GM18520 (cell line): ENCODE measurements at regions not wholly inside any gene's neighbourhood (a gene's known extent, or its start where the extent isn't known, plus 50 kb on each side); places are given as distances from the start of the nearest gene placed in this dataset.
"Not testable (repeated sequence)": the region's sequence is repeated elsewhere in the genome, so short reads cannot be mapped to it uniquely, and the experiment has no call there.

ENCODE experiments used
- ATAC-seq: cut with Tn5 transposase; IDR thresholded peaks from one replicate; pipeline ENCODE4 v1.9.1; 2021; ENCODE audit not compliant: unreplicated experiment

GRCh38 chr5:33059081-33059480, 348.0 kb downstream of the NPR3 start:
- no peak for ATAC-seq

- no peak for ATAC-seq
These were observed 354.0 kb downstream of the NPR3 start for GRCh38 chr5:33065131-33065530.

DNA sequence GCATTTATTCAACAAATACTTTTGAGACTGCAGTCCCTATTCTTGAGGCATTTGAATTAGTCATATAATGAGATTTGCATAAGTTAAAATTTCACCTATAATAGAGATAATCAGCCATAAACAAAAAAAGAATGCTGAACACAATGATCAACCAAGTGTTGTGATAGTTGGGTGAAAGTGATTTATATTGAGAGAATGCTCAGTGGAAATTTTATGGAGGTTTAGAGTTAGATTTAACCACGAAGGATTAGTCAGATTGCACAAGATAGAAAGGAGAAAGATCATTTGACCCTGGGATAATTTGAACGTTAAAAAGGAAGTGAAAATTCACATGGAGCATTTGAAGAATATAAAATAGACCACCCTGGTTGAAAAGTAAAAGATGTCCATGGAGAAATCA, 356.2 kb downstream of the NPR3 start:
- ATAC-seq = no peak

DNA sequence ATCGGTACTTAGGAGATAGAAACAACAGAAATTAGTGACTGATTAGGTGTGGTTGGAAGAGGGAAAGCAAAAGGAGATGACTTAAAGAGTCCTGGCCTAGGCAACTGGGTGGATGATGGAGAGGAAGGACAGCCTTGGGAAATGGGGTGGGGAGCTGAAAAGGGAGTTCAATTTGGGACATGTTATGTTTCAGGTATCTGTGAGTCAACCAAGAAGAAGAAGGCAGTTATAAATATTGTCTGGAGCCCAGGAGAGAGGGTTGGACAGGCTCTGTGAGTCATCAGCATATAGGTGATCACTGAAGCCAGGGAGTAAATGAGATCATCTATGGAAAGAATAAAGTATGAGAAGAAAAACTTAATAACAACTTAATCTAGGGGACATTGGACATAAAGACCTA, 357.7 kb downstream of the NPR3 start:
- no peak for ATAC-seq

- ATAC-seq = no peak
These were observed 361.2 kb downstream of the NPR3 start for GRCh38 chr5:33072296-33072695.

GRCh38 chr5:33072726-33073125, 361.6 kb downstream of the NPR3 start:
- no peak for ATAC-seq

DNA sequence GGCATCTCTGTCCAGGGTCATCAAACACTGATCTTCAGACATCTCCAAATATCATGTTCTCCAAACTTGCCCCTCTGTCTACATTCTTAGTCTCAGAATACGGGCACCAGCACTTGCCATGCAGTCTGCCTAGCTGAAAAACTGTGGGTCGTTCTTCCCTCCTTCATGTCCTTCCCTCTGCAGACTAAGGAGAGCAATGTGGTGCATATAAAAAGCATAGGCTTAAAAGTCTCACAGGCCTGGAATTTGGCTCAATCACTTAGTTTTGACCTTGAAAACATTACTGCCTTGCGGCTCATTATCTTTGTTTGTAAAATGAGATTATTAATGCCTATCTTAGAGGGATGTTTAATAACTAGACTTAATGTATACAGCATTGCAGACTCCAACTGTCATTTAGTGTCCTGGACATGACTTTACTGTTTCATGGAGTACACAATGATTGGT, 362.8 kb downstream of the NPR3 start:
- ATAC-seq = no peak

- no peak for ATAC-seq
These were observed 363.4 kb downstream of the NPR3 start for GRCh38 chr5:33074548-33074947.

DNA sequence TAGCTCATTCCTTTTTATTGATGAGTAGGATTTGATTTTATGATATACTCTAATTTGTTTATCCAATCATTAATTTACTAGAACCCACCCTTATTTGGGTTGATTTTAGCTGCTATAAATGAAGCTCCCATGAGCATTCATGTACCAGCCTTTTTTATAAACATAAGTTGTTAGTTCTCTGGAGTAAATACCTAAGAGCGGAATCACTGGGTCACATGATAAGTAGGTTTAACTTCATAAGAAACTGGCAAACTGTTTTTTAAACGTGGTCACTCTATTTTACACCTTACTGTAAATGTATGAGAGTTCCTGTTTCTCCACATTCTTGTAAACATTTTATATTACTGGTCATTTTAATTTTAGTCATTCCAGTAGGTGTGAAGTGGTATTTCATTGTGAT, 364.6 kb downstream of the NPR3 start:
- no peak for ATAC-seq

DNA sequence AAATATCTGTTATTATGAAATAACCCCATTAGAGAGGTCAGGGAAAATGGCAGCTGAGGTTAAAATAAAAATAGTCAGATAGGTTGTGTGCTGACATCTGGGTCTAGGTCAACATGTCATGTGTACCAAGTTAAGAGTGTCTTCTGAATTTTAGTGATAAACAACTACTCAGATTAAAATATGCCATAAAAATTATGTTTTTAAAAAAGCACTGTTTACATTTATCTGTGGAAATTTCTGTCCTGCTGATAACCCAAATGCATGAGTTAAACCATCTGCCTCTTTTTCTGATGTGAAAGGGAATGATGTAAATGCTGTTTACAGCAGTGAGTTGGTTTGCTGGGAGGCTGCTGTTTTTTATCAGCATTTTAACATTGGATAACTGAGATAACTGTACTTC, 361.2 kb upstream of the TARS1 start:
- ATAC-seq = no peak

- no peak for ATAC-seq
These were observed 360.5 kb upstream of the TARS1 start for GRCh38 chr5:33080287-33080686.

- ATAC-seq = no peak
These were observed 352.6 kb upstream of the TARS1 start for GRCh38 chr5:33088176-33088575.

GRCh38 chr5:33091571-33092363, 349.0 kb upstream of the TARS1 start:
- no peak for ATAC-seq

DNA sequence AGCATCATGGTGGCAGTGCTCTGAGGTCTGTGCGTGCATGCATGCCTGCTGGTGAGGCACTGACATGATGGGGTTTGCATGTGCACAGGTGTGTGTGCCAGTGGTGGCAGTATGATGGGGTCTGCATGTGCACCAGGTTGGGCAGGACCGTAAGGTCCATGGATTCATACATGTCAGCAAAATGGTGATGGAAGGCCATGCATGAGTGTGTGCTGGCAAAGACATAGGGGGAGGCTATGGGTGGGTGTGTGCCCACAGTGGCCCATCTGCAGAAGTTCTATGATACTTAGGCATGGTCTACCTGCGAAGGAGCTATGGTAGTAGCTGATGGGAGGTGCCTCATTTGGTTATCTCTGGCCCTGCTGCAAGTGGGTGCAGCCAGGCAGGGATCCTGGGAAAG, 348.0 kb upstream of the TARS1 start:
- ATAC-seq = no peak

DNA sequence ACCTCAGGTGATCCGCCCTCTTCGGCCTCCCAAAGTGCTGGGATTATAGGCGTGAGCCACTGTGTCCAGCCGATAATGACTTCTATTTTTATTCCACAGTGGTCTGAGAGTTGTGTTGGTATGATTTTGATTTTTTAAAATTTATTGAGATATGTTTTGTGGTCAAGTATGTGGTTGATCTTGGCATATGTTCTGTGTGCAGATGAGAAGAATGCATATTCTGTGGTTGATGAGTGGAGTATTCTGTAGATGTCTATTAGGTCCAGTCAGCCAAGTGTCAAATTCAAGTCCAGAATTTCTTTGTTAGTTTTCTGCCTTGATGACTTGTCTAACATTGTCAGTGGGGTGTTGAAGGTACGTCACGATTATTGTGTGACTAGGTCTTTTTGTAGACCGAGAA, 338.2 kb upstream of the TARS1 start:
- ATAC-seq = no peak

DNA sequence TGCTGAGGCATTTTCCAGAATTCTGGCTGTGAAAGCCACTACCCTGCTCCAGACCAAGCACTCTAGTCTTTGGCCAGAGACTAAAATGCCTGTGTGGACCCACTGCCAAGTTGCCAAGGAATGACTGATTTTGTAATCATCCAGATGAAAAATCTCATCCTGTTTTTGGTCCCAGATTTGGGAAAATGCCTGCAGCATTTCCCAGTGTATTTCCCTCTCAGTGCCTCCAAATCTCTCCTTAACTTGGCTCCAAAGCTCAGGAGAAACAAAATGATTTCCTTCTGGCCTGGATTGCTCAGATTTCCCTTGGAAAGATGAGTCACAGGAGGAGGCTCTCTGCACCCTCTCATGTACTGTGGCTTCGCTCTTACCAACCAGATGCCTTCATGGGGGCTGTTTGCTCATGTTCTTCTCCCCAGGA, 335.2 kb upstream of the TARS1 start:
- ATAC-seq = no peak

DNA sequence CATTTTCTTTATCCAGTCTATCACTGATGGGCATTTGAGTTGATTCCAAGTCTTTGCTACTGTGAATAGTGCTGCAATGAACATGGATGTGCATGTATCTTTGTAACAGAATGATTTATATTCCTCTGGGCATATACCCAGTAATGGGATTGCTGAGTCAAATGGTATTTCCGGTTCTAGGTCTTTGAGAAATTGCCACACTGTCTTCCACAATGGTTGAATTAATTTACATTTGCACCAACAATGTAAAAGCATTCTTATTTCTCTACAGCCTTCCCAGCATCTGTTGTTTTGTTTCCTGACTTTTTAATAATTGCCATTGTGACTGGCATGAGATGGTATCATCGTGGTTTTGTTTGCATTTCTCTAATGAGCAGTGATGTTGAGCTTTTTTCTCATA, 330.3 kb upstream of the TARS1 start:
- ATAC-seq = not testable (repeated sequence)

DNA sequence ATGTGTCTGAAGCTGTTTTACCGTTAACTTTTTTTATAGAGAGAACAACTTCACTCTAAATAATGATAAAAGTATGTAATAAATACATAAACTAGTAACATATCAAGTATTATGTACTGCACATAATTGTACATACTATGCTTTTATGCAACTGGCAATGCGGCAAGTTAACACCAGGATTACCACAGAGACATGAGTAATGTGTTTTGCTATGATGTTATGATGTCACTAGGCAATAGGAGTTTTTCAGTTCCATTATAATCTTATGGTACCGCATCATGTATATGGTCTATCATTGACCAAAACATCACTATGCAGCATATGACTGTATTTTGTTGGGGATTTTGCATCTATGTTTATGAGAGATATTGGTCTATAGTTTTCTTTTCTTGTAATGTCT, 326.4 kb upstream of the TARS1 start:
- ATAC-seq = no peak

DNA sequence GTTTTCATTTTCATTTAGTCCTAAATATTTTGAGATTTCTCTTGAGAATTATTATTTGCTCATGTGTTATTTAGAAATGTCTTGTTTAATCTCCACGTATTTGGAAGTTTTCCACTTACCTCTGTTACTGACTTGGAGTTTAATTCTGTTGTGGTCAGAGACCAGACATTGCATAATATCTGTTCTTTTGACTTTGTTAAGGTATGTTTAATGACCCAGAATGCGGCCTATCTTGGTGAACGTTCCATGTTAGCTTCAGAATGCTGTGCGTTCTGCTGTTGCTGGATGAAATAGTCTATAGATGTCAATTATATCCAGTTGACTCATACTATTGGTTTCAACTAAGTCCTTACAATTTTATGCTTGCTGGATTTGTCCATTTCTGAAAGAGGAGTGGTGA, 325.3 kb upstream of the TARS1 start:
- ATAC-seq = no peak

- no peak for ATAC-seq
These were observed 321.9 kb upstream of the TARS1 start for GRCh38 chr5:33118761-33119415.

DNA sequence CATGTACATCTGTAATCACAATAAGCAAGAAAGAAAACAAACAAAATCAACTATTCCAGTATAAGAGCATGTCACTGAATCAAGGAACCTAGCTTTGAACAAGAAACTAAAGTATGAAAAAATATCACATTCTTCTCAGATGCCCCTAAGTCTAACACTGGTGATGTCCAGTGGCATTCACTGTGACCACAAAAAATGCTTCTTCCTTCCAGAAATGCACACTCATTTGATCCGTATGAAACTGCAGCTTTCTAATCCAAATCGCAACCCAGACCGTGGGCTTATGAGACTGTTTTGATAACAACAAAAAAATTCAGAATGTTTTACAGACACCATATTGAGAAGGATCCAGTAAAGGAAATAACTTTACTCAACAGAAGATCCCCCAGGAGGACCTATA, 320.1 kb upstream of the TARS1 start:
- no peak for ATAC-seq

- ATAC-seq = no peak
These were observed 311.5 kb upstream of the TARS1 start for GRCh38 chr5:33129309-33129708.

- no peak for ATAC-seq
These were observed 304.0 kb upstream of the TARS1 start for GRCh38 chr5:33136785-33137184.
